ENCODE measurements at regions not wholly inside any gene's neighbourhood (a gene's known extent, or its start where the extent isn't known, plus 50 kb on each side); places are given as distances from the start of the nearest gene placed in this dataset.

DNA sequence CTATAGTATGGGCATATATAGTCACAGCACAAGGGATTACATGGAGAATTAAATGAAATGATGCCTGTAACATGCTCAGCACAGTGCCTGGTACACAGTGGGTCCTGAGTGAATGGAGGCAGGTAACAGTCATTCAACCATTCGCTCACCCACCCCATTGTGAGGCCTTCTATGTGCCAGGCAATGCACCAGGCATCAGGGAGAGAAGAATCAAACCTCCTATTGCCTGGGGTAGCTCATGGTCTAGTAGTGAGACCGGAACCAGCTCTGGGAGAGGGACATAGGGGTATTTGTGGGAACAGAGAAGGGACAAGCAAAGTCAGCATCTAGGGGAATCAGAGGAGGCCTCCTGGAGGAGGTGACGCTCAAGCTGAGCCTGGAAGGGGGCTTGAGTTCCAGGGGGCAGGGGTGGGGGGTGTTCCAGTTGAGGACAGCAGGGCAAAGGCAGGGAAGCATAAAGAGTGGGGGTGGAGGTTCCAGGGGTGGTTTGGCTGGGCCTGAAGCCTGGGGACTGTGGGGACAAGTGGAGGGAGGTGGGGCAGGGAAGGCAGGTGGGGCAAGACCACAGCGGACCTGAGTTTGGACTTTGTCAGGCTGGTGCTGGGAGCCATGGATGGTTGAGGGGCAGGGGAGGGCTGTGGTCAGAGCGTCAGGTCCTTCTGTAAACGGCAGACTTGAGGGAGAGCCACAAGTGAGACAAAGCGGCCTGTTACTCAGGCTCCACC lies 591.6 kb downstream of the PTPRU start:
- TF ChIP-seq POLR2A (IDR thresholded peaks at IDR 0.05) (no peak), POLR2AphosphoS5 (IDR thresholded peaks at IDR 0.05) (no peak)

Measured in spleen (tissue), 3 donors.